ENCODE measurements at regions not wholly inside any gene's neighbourhood (a gene's known extent, or its start where the extent isn't known, plus 50 kb on each side); places are given as distances from the start of the nearest gene placed in this dataset.

DNA sequence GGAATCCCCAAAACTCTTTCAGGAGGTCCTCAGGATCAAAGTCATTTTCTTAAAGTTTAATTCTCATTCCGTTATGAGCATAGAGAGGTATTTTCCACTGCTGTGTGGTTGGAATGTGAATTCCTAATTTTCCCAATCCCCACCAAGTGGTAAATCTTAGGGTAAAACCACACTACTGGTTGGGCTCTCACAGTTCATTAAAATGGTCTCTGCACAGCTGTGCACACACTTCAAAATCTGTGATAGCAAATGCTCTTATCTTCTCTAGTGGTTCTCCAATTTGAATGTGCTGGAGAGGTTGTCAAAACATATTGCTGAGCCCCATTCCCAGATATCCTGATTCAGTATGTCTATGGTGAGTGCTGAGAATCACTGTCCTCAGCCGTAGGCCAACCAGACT is 189.1 kb downstream of the BMP4 start:
- no peak for DNase-seq (ENCODE audit: low spot score)
- TF ChIP-seq, protein P1, sequence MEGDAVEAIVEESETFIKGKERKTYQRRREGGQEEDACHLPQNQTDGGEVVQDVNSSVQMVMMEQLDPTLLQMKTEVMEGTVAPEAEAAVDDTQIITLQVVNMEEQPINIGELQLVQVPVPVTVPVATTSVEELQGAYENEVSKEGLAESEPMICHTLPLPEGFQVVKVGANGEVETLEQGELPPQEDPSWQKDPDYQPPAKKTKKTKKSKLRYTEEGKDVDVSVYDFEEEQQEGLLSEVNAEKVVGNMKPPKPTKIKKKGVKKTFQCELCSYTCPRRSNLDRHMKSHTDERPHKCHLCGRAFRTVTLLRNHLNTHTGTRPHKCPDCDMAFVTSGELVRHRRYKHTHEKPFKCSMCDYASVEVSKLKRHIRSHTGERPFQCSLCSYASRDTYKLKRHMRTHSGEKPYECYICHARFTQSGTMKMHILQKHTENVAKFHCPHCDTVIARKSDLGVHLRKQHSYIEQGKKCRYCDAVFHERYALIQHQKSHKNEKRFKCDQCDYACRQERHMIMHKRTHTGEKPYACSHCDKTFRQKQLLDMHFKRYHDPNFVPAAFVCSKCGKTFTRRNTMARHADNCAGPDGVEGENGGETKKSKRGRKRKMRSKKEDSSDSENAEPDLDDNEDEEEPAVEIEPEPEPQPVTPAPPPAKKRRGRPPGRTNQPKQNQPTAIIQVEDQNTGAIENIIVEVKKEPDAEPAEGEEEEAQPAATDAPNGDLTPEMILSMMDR (IDR thresholded peaks at IDR 0.05; ENCODE audit: extremely low read depth, missing control alignments) = no peak

DNA sequence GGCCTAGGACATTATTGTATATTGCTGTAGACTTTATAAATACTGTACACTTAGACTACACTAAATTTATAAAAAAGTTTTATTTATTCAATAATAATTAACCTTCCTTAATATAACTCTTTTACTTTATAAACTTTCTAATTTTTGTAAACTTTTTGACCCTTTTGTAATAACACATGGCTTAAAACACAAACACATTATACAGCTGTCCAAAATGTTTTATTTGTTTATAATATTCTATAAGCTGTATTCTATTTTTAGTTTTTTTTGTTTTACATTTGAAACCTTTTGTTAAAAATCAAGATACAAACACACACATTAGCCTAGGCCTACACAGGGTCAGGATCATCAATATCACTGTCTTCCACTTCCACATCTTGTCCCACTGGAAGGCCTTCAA is 190.0 kb downstream of the BMP4 start:
- TF ChIP-seq, protein P1 (IDR thresholded peaks at IDR 0.05; ENCODE audit: extremely low read depth, missing control alignments) = no peak
- no peak for DNase-seq (ENCODE audit: low spot score)

DNA sequence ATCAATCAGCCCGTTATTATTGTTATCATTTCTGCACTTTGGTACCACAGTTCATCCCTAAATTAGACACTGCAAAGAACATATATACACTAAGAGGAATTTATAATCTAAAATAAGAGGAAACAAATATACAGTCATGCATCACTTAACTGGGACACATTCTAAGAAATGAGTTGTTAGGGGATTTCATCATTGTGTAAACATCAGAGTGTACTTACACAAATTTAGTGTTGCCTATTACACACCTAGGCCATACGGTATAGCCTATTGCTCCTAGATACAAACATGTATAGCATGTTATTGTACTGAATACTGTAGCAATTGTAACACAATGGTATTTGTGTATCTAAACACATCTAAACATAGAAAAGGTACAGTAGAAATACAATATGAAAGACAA is 190.5 kb downstream of the BMP4 start:
- DNase-seq (ENCODE audit: low spot score) = no peak
- TF ChIP-seq, protein P1 (IDR thresholded peaks at IDR 0.05; ENCODE audit: extremely low read depth, missing control alignments) = no peak

DNA sequence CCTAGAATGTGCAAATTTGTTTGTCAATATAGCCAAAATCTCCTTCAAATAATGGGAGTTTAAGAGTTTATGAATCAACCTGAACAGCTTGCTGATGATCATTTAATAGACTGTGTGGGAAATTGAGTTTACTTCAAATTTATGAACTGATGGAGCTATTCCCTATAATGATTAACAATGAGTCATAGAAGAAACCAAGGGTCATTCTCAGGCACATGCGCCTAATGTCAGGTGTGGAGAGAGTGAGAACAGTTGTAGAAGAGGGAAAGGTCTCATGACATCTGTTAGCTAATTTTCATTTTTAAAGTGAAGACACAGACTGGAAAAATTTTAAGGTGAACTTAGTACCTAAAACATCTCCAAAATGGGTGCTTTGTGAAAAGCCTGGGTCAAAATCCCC is 191.8 kb downstream of the BMP4 start:
- no peak for DNase-seq (ENCODE audit: low spot score)
- TF ChIP-seq, protein P1 (IDR thresholded peaks at IDR 0.05; ENCODE audit: extremely low read depth, missing control alignments) = no peak

DNA sequence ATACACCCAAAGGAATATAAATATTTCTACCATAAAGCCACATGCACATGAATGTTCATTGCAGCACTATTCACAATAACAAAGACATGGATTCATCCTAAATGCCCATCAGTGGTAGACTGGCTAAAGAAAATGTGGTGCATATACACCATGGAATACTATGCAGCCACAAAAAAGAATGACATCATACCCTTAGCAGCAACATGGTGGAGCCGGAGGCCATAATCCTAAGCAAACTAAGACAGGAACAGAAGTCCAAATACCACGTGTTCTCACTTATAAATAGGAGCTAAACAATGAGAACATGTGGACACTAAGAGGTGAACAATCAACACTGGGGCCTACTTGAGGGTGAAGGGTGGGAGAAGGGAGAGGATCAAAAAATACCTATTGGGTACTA is 198.5 kb downstream of the BMP4 start:
- TF ChIP-seq, protein P1 (IDR thresholded peaks at IDR 0.05; ENCODE audit: extremely low read depth, missing control alignments) = no peak
- DNase-seq (ENCODE audit: low spot score) = no peak

DNA sequence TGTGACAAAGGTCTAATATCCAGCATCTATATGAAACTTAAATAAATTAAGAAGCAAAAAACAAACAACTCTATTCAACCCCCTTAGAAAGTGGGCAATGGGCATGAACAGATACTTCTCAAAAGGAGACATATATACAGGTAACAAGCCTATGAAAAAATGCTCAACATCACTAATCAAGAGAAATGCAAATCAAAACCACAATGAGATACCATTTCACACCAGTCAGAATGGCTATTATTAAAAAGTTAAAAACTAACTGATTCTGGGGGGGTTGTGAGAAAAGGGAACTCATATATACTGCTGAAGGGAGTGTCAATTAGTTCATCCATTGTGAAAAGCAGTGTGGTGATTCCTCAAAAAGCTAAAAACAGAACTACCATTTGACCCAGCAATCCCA is 198.9 kb downstream of the BMP4 start:
- TF ChIP-seq, protein P1 (IDR thresholded peaks at IDR 0.05; ENCODE audit: extremely low read depth, missing control alignments) = no peak
- no peak for DNase-seq (ENCODE audit: low spot score)

DNA sequence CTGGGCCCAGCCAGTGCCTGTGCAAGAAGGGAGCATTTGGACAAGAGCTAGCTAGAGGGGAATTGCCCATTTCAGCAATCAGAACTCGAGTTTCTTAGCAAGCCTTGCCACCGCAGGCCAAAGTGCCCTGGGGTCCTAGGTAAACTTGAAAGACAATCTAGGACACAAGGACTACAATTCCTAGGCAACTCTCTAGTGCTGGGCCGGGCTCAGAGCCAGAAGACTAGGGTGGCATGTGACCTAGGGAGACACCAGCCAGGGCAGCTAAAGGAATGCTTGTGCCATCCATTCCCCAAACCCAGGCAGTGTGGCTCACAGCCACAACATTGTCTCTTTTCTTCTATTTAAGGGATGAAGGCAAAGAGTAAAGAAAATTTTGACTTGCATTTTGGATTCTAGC is 205.0 kb downstream of the BMP4 start:
- no peak for DNase-seq (ENCODE audit: low spot score)
- TF ChIP-seq, protein P1 (IDR thresholded peaks at IDR 0.05; ENCODE audit: extremely low read depth, missing control alignments) = no peak

Data from GM20000 (cell line).